ENCODE measurements at regions not wholly inside any gene's neighbourhood (a gene's known extent, or its start where the extent isn't known, plus 50 kb on each side); places are given as distances from the start of the nearest gene placed in this dataset.

DNA sequence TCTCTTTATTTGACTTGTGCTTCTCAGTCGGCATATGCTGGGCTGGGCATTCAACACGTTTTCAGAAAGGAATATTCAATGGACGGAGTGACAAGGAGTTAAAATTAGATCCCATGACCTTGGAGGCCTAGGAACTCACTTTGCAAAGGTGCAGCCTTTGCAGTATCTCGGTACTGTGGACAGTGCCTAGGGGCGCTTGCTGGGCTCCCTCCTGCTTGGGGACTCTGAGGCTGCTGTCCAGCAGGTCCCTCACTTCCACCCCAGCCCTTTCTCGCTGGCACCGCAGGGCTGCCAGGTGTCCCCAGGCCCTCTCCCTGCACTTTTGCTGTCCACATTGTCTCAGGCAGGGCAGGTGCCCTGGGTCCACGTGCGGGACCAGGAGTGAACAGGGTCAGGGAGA, 255.5 kb upstream of the B3GAT1 start:
- TF ChIP-seq POLR2AphosphoS5 (IDR thresholded peaks at IDR 0.05; ENCODE audit: insufficient read depth in 1 of 2, low read depth in 1 of 2) (no peak), CTCF (IDR thresholded peaks at IDR 0.05) (no peak)
